HEK293 (cell line): ENCODE measurements at regions not wholly inside any gene's neighbourhood (a gene's known extent, or its start where the extent isn't known, plus 50 kb on each side); places are given as distances from the start of the nearest gene placed in this dataset.

Experiments used
- HOXC10 ChIP-seq: sonication (generic); formaldehyde crosslinking; IDR thresholded peaks from 2 replicates; pipeline ENCODE4 v1.8.1; 2023; ENCODE audit warnings: mild to moderate bottlenecking, missing genetic modification reagents
- HOXD13 ChIP-seq: sonication (generic); formaldehyde crosslinking; IDR thresholded peaks from 2 replicates; pipeline ENCODE4 v1.8.0; 2022; ENCODE audit warnings: missing genetic modification reagents, borderline replicate concordance
- MZF1 ChIP-seq: fragments of 450-650 bp; formaldehyde crosslinking; IDR thresholded peaks from 2 replicates; pipeline ENCODE4 v1.5.1; 2017; ENCODE audit warnings: missing biosample characterization, missing genetic modification characterization, borderline replicate concordance
- SCRT2 ChIP-seq: fragments of 450-650 bp; formaldehyde crosslinking; IDR thresholded peaks from 2 replicates; pipeline ENCODE4 v1.5.1; 2016; ENCODE audit warnings: missing biosample characterization, missing genetic modification characterization
- SP2 ChIP-seq: fragments of 450-650 bp; formaldehyde crosslinking; IDR thresholded peaks from 2 replicates; pipeline ENCODE4 v1.5.1; 2016; ENCODE audit warnings: missing biosample characterization, missing genetic modification characterization
- SP7 ChIP-seq: fragments of 450-650 bp; formaldehyde crosslinking; IDR thresholded peaks from 2 replicates; pipeline ENCODE4 v1.5.1; 2016; ENCODE audit warnings: missing biosample characterization, missing genetic modification characterization
- TCF7L2 ChIP-seq: IDR thresholded peaks from 2 replicates; pipeline ENCODE4 v1.6.1; 2011; ENCODE audit warnings: low read depth, mild to moderate bottlenecking, inconsistent platforms, low read length, moderate library complexity, borderline replicate concordance
- YY1 ChIP-seq: fragments of 450-650 bp; formaldehyde crosslinking; IDR thresholded peaks from 2 replicates; pipeline ENCODE4 v1.5.1; 2018; ENCODE audit warnings: missing biosample characterization, missing genetic modification characterization
- ZBTB8A ChIP-seq: fragments of 450-650 bp; formaldehyde crosslinking; IDR thresholded peaks from 2 replicates; pipeline ENCODE4 v1.5.1; 2016; ENCODE audit warnings: missing biosample characterization, missing genetic modification characterization
- ZNF112 ChIP-seq: fragments of 450-650 bp; formaldehyde crosslinking; IDR thresholded peaks from 2 replicates; pipeline ENCODE4 v1.5.0; 2017; ENCODE audit warnings: missing biosample characterization, missing genetic modification characterization
- ZNF121 ChIP-seq: fragments of 450-650 bp; formaldehyde crosslinking; IDR thresholded peaks from 2 replicates; pipeline ENCODE4 v1.5.1; 2016; ENCODE audit warnings: missing biosample characterization, missing genetic modification characterization
- ZNF146 ChIP-seq: fragments of 450-650 bp; formaldehyde crosslinking; IDR thresholded peaks from 2 replicates; pipeline ENCODE4 v1.5.1; 2016; ENCODE audit warnings: missing biosample characterization, missing genetic modification characterization
- ZNF175 ChIP-seq: fragments of 450-650 bp; formaldehyde crosslinking; IDR thresholded peaks from 2 replicates; pipeline ENCODE4 v1.5.1; 2016; ENCODE audit warnings: missing biosample characterization, missing genetic modification characterization
- ZNF239 ChIP-seq: fragments of 450-650 bp; formaldehyde crosslinking; IDR thresholded peaks from 2 replicates; pipeline ENCODE4 v1.5.1; 2016; ENCODE audit warnings: missing biosample characterization, missing genetic modification characterization
- ZNF292 ChIP-seq: fragments of 450-650 bp; formaldehyde crosslinking; IDR thresholded peaks from 2 replicates; pipeline ENCODE4 v1.5.1; 2016; ENCODE audit warnings: low read depth, missing biosample characterization, missing genetic modification characterization, borderline replicate concordance
- ZNF324 ChIP-seq: fragments of 450-650 bp; formaldehyde crosslinking; IDR thresholded peaks from 2 replicates; pipeline ENCODE4 v1.5.1; 2016; ENCODE audit warnings: missing biosample characterization, missing genetic modification characterization
- ZNF335 ChIP-seq: fragments of 450-650 bp; formaldehyde crosslinking; conservative IDR thresholded peaks from 2 replicates; pipeline ENCODE4 v1.5.1; 2016; ENCODE audit warnings: missing biosample characterization, missing genetic modification characterization
- ZNF350 ChIP-seq: fragments of 450-650 bp; formaldehyde crosslinking; IDR thresholded peaks from 2 replicates; pipeline ENCODE4 v1.5.0; 2017; ENCODE audit warnings: missing biosample characterization, mild to moderate bottlenecking, missing genetic modification characterization
- ZNF394 ChIP-seq: fragments of 450-650 bp; formaldehyde crosslinking; IDR thresholded peaks from 2 replicates; pipeline ENCODE4 v1.5.1; 2016; ENCODE audit warnings: missing biosample characterization, missing genetic modification characterization, mild to moderate bottlenecking, moderate library complexity, borderline replicate concordance
- ZNF521 ChIP-seq: fragments of 450-650 bp; formaldehyde crosslinking; IDR thresholded peaks from 2 replicates; pipeline ENCODE4 v1.5.1; 2017; ENCODE audit warnings: missing biosample characterization, mild to moderate bottlenecking, missing genetic modification characterization
- ZNF561 ChIP-seq: fragments of 450-650 bp; IDR thresholded peaks from 2 replicates; pipeline ENCODE4 v1.5.1; 2018; ENCODE audit warnings: missing biosample characterization, missing genetic modification characterization, borderline replicate concordance
- ZNF623 ChIP-seq: fragments of 450-650 bp; formaldehyde crosslinking; IDR thresholded peaks from 2 replicates; pipeline ENCODE4 v1.5.1; 2016; ENCODE audit warnings: missing biosample characterization, missing genetic modification characterization
- ZNF777 ChIP-seq: fragments of 450-650 bp; formaldehyde crosslinking; IDR thresholded peaks from 2 replicates; pipeline ENCODE4 v1.5.1; 2017; ENCODE audit warnings: missing biosample characterization, missing genetic modification characterization, borderline replicate concordance
- ZSCAN16 ChIP-seq: fragments of 450-650 bp; formaldehyde crosslinking; IDR thresholded peaks from 2 replicates; pipeline ENCODE4 v1.5.1; 2016; ENCODE audit warnings: missing biosample characterization, missing genetic modification characterization
- TF ChIP-seq, protein P1 (sequence below): fragments of 450-650 bp; formaldehyde crosslinking; IDR thresholded peaks from 2 replicates; pipeline ENCODE4 v1.5.1; 2016; ENCODE audit warnings: missing biosample characterization, missing genetic modification characterization, borderline replicate concordance
- TF ChIP-seq, protein P2 (sequence below): fragments of 450-650 bp; formaldehyde crosslinking; IDR thresholded peaks from 2 replicates; pipeline ENCODE4 v1.5.1; 2016; ENCODE audit warnings: missing biosample characterization, missing genetic modification characterization
- TF ChIP-seq, protein P3 (sequence below): fragments of 450-650 bp; formaldehyde crosslinking; IDR thresholded peaks from 2 replicates; pipeline ENCODE4 v1.5.1; 2017; ENCODE audit warnings: missing biosample characterization, missing genetic modification characterization
- TF ChIP-seq, protein P4 (sequence below): fragments of 450-650 bp; formaldehyde crosslinking; IDR thresholded peaks from 2 replicates; pipeline ENCODE4 v1.5.1; 2016; ENCODE audit warnings: missing biosample characterization, missing genetic modification characterization, low read depth
- TF ChIP-seq, protein P5 (sequence below): fragments of 450-650 bp; formaldehyde crosslinking; IDR thresholded peaks from 2 replicates; pipeline ENCODE4 v1.5.1; 2016; ENCODE audit warnings: missing biosample characterization, missing genetic modification characterization
- TF ChIP-seq, protein P6 (sequence below): IDR thresholded peaks from 2 replicates; pipeline ENCODE4 v1.6.1; 2011; ENCODE audit warnings: mild to moderate bottlenecking, low read depth, low read length, borderline replicate concordance

DNA sequence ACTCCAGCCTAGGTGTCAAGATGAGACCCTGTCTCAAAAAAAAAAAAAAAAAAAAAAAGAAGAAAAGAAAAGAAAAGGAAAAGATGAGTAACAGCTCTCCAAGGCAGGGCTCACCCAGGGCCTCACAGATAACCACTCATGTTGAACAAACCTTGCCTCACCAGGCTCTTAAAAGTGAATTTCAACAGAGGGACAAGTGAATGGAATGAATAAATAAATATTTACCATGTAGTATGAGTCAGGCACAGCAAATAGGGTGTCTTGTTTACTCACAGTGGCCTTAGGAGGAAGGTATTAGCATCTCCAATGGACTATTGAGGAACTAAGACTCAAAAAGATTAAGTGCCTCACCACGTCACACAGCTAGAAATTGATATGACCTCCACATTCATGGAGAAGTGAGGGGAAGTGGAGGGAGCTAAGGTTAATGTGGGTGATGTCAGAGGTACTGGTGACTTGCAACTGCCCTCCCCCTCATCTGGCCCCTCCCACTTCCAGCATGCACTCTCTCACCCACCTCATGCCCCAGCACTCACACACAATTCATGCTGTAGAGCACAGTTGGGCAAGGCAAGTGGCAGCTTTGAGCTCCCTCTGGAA is 255.5 kb downstream of the UACA start (continued):
- TF ChIP-seq HOXC10: no peak
- TF ChIP-seq SCRT2 (tag by site-specific recombination): 0 out of 2 replicates have a peak, but pooled peaks have one; percentile 32
- TF ChIP-seq ZNF239 (tag by site-specific recombination): no peak
- TF ChIP-seq ZNF561 (tag by site-specific recombination): no peak
- no peak for TF ChIP-seq ZNF777 (tag by site-specific recombination)
- 0 out of 2 replicates have a peak, but pooled peaks have one; percentile 42 for TF ChIP-seq ZNF146 (tag by site-specific recombination)
- peak; percentile 33; the same call in 1 of the 2 replicates for TF ChIP-seq MZF1 (tag by site-specific recombination)
- TF ChIP-seq SP7 (tag by site-specific recombination): peak; percentile 97
- no peak for TF ChIP-seq ZBTB8A (tag by site-specific recombination)
- no peak for TF ChIP-seq ZNF112 (tag by site-specific recombination)
- no peak for TF ChIP-seq ZSCAN16 (tag by site-specific recombination)
- TF ChIP-seq ZNF350: no peak
- TF ChIP-seq YY1 (tag by site-specific recombination): no peak
- TF ChIP-seq, protein P1, sequence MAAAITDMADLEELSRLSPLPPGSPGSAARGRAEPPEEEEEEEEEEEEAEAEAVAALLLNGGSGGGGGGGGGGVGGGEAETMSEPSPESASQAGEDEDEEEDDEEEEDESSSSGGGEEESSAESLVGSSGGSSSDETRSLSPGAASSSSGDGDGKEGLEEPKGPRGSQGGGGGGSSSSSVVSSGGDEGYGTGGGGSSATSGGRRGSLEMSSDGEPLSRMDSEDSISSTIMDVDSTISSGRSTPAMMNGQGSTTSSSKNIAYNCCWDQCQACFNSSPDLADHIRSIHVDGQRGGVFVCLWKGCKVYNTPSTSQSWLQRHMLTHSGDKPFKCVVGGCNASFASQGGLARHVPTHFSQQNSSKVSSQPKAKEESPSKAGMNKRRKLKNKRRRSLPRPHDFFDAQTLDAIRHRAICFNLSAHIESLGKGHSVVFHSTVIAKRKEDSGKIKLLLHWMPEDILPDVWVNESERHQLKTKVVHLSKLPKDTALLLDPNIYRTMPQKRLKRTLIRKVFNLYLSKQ (tag by site-specific recombination): no peak
- TF ChIP-seq, protein P2, sequence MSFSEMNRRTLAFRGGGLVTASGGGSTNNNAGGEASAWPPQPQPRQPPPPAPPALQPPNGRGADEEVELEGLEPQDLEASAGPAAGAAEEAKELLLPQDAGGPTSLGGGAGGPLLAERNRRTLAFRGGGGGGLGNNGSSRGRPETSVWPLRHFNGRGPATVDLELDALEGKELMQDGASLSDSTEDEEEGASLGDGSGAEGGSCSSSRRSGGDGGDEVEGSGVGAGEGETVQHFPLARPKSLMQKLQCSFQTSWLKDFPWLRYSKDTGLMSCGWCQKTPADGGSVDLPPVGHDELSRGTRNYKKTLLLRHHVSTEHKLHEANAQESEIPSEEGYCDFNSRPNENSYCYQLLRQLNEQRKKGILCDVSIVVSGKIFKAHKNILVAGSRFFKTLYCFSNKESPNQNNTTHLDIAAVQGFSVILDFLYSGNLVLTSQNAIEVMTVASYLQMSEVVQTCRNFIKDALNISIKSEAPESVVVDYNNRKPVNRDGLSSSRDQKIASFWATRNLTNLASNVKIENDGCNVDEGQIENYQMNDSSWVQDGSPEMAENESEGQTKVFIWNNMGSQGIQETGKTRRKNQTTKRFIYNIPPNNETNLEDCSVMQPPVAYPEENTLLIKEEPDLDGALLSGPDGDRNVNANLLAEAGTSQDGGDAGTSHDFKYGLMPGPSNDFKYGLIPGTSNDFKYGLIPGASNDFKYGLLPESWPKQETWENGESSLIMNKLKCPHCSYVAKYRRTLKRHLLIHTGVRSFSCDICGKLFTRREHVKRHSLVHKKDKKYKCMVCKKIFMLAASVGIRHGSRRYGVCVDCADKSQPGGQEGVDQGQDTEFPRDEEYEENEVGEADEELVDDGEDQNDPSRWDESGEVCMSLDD (tag by site-specific recombination): peak; percentile 85
- TF ChIP-seq ZNF121: no peak
- no peak for TF ChIP-seq TCF7L2
- no peak for TF ChIP-seq ZNF292
- peak; percentile 57 for TF ChIP-seq SP2 (tag by site-specific recombination)
- TF ChIP-seq, protein P3, sequence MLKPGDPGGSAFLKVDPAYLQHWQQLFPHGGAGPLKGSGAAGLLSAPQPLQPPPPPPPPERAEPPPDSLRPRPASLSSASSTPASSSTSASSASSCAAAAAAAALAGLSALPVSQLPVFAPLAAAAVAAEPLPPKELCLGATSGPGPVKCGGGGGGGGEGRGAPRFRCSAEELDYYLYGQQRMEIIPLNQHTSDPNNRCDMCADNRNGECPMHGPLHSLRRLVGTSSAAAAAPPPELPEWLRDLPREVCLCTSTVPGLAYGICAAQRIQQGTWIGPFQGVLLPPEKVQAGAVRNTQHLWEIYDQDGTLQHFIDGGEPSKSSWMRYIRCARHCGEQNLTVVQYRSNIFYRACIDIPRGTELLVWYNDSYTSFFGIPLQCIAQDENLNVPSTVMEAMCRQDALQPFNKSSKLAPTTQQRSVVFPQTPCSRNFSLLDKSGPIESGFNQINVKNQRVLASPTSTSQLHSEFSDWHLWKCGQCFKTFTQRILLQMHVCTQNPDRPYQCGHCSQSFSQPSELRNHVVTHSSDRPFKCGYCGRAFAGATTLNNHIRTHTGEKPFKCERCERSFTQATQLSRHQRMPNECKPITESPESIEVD (tag by site-specific recombination): peak; percentile 90
- TF ChIP-seq, protein P4, sequence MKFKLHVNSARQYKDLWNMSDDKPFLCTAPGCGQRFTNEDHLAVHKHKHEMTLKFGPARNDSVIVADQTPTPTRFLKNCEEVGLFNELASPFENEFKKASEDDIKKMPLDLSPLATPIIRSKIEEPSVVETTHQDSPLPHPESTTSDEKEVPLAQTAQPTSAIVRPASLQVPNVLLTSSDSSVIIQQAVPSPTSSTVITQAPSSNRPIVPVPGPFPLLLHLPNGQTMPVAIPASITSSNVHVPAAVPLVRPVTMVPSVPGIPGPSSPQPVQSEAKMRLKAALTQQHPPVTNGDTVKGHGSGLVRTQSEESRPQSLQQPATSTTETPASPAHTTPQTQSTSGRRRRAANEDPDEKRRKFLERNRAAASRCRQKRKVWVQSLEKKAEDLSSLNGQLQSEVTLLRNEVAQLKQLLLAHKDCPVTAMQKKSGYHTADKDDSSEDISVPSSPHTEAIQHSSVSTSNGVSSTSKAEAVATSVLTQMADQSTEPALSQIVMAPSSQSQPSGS: peak; percentile 80
- TF ChIP-seq, protein P5, sequence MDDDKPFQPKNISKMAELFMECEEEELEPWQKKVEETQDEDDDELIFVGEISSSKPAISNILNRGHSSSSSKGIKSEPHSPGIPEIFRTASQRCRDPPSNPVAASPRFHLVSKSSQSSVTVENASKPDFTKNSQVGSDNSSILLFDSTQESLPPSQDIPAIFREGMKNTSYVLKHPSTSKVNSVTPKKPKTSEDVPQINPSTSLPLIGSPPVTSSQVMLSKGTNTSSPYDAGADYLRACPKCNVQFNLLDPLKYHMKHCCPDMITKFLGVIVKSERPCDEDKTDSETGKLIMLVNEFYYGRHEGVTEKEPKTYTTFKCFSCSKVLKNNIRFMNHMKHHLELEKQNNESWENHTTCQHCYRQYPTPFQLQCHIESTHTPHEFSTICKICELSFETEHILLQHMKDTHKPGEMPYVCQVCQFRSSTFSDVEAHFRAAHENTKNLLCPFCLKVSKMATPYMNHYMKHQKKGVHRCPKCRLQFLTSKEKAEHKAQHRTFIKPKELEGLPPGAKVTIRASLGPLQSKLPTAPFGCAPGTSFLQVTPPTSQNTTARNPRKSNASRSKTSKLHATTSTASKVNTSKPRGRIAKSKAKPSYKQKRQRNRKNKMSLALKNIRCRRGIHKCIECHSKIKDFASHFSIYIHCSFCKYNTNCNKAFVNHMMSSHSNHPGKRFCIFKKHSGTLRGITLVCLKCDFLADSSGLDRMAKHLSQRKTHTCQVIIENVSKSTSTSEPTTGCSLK (tag by site-specific recombination): no peak
- TF ChIP-seq, protein P6, sequence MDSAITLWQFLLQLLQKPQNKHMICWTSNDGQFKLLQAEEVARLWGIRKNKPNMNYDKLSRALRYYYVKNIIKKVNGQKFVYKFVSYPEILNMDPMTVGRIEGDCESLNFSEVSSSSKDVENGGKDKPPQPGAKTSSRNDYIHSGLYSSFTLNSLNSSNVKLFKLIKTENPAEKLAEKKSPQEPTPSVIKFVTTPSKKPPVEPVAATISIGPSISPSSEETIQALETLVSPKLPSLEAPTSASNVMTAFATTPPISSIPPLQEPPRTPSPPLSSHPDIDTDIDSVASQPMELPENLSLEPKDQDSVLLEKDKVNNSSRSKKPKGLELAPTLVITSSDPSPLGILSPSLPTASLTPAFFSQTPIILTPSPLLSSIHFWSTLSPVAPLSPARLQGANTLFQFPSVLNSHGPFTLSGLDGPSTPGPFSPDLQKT: no peak
- no peak; the same call in 1 of the 2 replicates for TF ChIP-seq ZNF335 (tag by site-specific recombination)
- TF ChIP-seq ZNF324 (tag by site-specific recombination): peak; percentile 98
- no peak for TF ChIP-seq HOXD13
- peak; percentile 31; the same call in 1 of the 2 replicates for TF ChIP-seq ZNF623 (tag by site-specific recombination)
- no peak for TF ChIP-seq ZNF521
- TF ChIP-seq ZNF394: peak; percentile 68; the same call in 1 of the 2 replicates
- TF ChIP-seq ZNF175 (tag by site-specific recombination): no peak
